ENCODE measurements at regions not wholly inside any gene's neighbourhood (a gene's known extent, or its start where the extent isn't known, plus 50 kb on each side); places are given as distances from the start of the nearest gene placed in this dataset.
"Not testable (repeated sequence)": the region's sequence is repeated elsewhere in the genome, so short reads cannot be mapped to it uniquely, and the experiment has no call there.

DNA sequence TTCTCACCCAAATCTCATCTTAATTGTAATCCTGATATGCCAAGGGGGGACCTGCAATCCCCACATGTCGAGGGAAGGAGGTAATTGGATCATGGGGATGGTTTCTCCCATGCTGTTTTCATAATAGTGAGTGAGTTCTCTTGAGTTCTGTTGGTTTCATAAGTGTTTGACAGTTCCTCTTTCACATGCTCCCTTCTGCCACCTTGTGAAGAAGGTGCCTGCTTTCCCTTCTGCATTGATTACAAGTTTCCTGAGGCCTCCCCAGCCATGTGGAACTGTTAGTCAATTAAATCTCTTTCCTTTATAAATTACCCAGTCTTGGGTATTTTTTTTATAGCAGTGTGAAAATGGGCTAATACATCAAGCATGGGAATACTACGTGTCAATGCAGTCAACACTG, 925.0 kb upstream of the MAN1A1 start:
- Mint-ChIP-seq H3K4me1 (ENCODE audit: low read depth) (no peaks in the 10 kb centered on the region), H3K9me3 (no peaks in the 10 kb centered on the region), H3K36me3 (ENCODE audit: low read depth) (no peaks in the 10 kb centered on the region), H3K4me3 (no peak overlapping the region), H3K27ac (no peak overlapping the region), H3K27me3 (ENCODE audit: low read depth) (no peaks in the 10 kb centered on the region)
- DNase-seq (ENCODE audit: low spot score), result no peak

DNA sequence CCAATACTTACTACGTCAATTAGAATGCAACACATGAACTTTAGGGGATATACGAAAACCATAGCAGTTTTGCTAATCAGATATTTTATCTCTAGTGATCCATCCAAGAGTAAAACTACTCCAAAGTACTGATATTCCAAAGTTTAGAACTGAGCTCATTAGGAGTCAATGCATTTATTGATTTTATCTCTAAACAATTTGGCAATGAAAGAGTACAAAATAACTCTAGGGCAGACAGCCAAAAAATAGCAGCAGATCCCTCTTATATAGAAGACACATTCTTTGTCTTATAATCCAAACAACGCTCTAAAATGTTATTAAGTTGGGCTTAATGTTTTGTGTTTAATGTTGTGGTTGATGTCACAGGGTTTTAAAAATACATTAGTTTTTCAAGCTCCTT, 923.9 kb upstream of the MAN1A1 start:
- no peak for DNase-seq (ENCODE audit: low spot score)
- no peaks in the 10 kb centered on the region for H3K4me1 Mint-ChIP-seq (ENCODE audit: low read depth)
- no peak overlapping the region for H3K27ac Mint-ChIP-seq
- no peaks in the 10 kb centered on the region for H3K36me3 Mint-ChIP-seq (ENCODE audit: low read depth)
- no peaks in the 10 kb centered on the region for H3K27me3 Mint-ChIP-seq (ENCODE audit: low read depth)
- no peaks in the 10 kb centered on the region for H3K9me3 Mint-ChIP-seq
- H3K4me3 Mint-ChIP-seq, result no peak overlapping the region

- Mint-ChIP-seq H3K27ac (no peak overlapping the region), H3K4me1 (ENCODE audit: low read depth) (no peaks in the 10 kb centered on the region), H3K36me3 (ENCODE audit: low read depth) (no peaks in the 10 kb centered on the region), H3K27me3 (ENCODE audit: low read depth) (no peaks in the 10 kb centered on the region), H3K9me3 (no peaks in the 10 kb centered on the region), H3K4me3 (no peak overlapping the region)
- no peak for DNase-seq (ENCODE audit: low spot score)
These were observed 922.5 kb upstream of the MAN1A1 start for GRCh38 chr6:120272038-120272437.

DNA sequence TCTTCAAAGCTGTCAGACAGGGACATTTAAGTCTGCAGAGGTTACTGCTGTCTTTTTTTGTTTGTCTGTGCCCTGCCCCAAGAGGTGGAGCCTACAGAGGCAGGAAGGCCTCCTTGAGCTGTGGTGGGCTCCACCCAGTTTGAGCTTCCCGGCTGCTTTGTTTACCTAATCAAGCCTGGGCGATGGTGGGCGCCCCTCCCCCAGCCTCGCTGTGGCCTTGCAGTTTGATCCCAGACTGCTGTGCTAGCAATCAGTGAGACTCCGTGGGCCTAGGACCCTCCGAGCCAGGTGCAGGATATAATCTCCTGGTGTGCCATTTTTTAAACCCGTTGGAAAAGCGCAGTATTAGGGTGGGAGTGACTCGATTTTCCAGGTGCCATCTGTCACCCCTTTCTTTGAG, 918.7 kb upstream of the MAN1A1 start:
- H3K27me3 Mint-ChIP-seq (ENCODE audit: low read depth); DNase-seq (ENCODE audit: low spot score): not testable (repeated sequence)

GRCh38 chr6:120262354-120262753, 912.8 kb upstream of the MAN1A1 start:
- no peak for DNase-seq (ENCODE audit: low spot score)
- peaks cover 6% of the 10 kb centered on the region for H3K9me3 Mint-ChIP-seq
- no peaks in the 10 kb centered on the region for H3K36me3 Mint-ChIP-seq (ENCODE audit: low read depth)
- H3K4me3 Mint-ChIP-seq, result no peak overlapping the region
- H3K27me3 Mint-ChIP-seq (ENCODE audit: low read depth), result no peaks in the 10 kb centered on the region
- no peak overlapping the region for H3K27ac Mint-ChIP-seq
- no peaks in the 10 kb centered on the region for H3K4me1 Mint-ChIP-seq (ENCODE audit: low read depth)

More for the DNA sequence above, 918.7 kb upstream of the MAN1A1 start:
- not testable (repeated sequence) for H3K4me3 Mint-ChIP-seq; H3K9me3 Mint-ChIP-seq; H3K27ac Mint-ChIP-seq; H3K36me3 Mint-ChIP-seq (ENCODE audit: low read depth); H3K4me1 Mint-ChIP-seq (ENCODE audit: low read depth)

- Mint-ChIP-seq H3K9me3 (peaks cover 6% of the 10 kb centered on the region), H3K27me3 (ENCODE audit: low read depth) (no peaks in the 10 kb centered on the region), H3K4me3 (no peak overlapping the region), H3K36me3 (ENCODE audit: low read depth) (no peaks in the 10 kb centered on the region), H3K27ac (no peak overlapping the region), H3K4me1 (ENCODE audit: low read depth) (no peaks in the 10 kb centered on the region)
- no peak for DNase-seq (ENCODE audit: low spot score)
These were observed 911.1 kb upstream of the MAN1A1 start for GRCh38 chr6:120260636-120261035.

GRCh38 chr6:120254651-120255050, 905.1 kb upstream of the MAN1A1 start:
- Mint-ChIP-seq H3K27ac (no peak overlapping the region), H3K4me1 (ENCODE audit: low read depth) (no peaks in the 10 kb centered on the region), H3K4me3 (no peak overlapping the region), H3K36me3 (ENCODE audit: low read depth) (no peaks in the 10 kb centered on the region), H3K9me3 (no peaks in the 10 kb centered on the region), H3K27me3 (ENCODE audit: low read depth) (no peaks in the 10 kb centered on the region)
- DNase-seq (ENCODE audit: low spot score), result no peak

- no peaks in the 10 kb centered on the region for H3K27me3 Mint-ChIP-seq (ENCODE audit: low read depth)
- no peaks in the 10 kb centered on the region for H3K36me3 Mint-ChIP-seq (ENCODE audit: low read depth)
- H3K9me3 Mint-ChIP-seq, result peaks cover 17% of the 10 kb centered on the region
- no peak for DNase-seq (ENCODE audit: low spot score)
- no peaks in the 10 kb centered on the region for H3K4me1 Mint-ChIP-seq (ENCODE audit: low read depth)
- no peak overlapping the region for H3K4me3 Mint-ChIP-seq
- no peak overlapping the region for H3K27ac Mint-ChIP-seq
These were observed 898.9 kb upstream of the MAN1A1 start for GRCh38 chr6:120248451-120248850.

DNA sequence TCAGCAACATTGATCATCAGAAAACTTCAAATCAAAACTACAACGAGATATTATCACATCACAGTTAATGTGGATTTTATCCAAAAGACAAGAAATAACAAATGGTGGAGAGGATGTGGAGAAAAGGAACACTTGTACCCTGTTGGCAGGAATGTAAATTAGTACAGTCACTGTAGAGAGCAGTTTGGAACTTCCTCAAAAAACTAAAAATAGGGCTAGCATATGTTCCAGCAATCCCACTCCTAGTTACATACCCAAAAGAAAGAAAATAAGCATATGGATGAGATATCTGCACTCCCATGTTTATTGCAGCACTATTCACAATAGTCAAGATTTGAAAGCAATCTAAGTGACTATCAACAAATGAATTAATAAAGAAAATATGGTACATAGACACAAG, 887.7 kb upstream of the MAN1A1 start:
- Mint-ChIP-seq H3K4me3 (no peak overlapping the region), H3K9me3 (peaks cover 16% of the 10 kb centered on the region), H3K27me3 (ENCODE audit: low read depth) (no peaks in the 10 kb centered on the region), H3K36me3 (ENCODE audit: low read depth) (no peaks in the 10 kb centered on the region), H3K4me1 (ENCODE audit: low read depth) (no peaks in the 10 kb centered on the region), H3K27ac (no peak overlapping the region)
- no peak for DNase-seq (ENCODE audit: low spot score)

DNA sequence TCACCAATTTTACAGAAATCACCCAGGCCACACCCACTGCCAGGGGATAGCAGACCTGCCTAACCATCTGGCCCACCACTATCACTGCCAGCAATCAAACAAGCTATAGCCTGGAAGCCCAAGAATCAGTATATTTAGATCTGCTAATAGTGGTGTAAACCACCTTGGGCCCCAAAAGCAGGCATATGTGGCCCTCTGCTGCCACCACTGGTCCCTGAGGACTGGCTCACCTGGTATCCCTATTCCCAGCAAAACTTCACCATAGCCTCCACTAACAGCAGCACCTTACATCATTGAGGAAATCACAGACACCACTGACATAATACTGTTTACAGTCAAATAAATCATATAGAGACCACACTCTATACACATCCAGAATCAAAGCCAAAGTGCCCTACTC, 880.4 kb upstream of the MAN1A1 start:
- Mint-ChIP-seq H3K4me1 (ENCODE audit: low read depth) (no peaks in the 10 kb centered on the region), H3K36me3 (ENCODE audit: low read depth) (no peaks in the 10 kb centered on the region), H3K4me3 (no peak overlapping the region), H3K27me3 (ENCODE audit: low read depth) (no peaks in the 10 kb centered on the region), H3K9me3 (peaks cover 5% of the 10 kb centered on the region), H3K27ac (no peak overlapping the region)
- no peak for DNase-seq (ENCODE audit: low spot score)

DNA sequence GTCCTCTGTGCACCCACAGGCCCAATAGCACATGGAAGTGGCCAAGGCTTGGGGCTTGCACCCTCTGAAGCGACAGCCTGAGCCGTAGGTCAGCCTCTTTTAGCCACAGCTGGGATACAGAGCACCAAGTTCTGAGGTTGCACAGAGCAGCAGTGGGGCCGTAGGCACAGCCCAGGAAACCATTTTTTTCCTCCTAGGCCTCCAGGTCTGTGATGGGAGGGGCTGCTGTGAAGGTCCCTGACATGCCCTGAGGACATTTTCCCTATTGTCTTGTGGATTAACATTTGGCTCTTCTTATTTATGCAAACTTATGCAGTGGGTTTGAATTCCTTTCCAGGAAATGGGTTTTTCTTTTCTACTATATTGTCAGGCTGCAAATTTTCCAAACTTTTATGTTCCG, 878.7 kb upstream of the MAN1A1 start:
- DNase-seq (ENCODE audit: low spot score), result no peak

DNA sequence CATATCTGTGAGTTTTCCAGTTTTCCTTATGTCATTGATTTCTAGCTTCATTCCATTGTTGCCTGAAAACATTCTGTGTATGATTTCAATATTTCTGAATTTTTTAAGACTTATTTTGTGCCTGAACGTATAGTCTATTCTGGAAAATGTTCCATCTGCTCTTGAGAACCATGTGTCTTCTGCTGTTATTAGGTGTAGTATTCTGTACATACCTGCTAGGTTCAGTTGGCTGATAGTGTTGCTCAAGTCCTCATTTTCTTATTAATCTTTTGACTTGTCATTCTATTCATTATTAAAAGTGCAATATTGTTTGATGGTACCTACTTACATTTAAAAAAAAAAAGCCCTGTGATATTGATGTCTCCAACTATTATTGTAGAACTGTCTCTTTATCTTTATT, 869.8 kb upstream of the MAN1A1 start:
- H3K9me3 Mint-ChIP-seq, result no peaks in the 10 kb centered on the region
- no peaks in the 10 kb centered on the region for H3K4me1 Mint-ChIP-seq (ENCODE audit: low read depth)

More for the DNA sequence above, 878.7 kb upstream of the MAN1A1 start:
- Mint-ChIP-seq H3K9me3 (no peaks in the 10 kb centered on the region), H3K36me3 (ENCODE audit: low read depth) (no peaks in the 10 kb centered on the region), H3K27ac (no peak overlapping the region), H3K4me1 (ENCODE audit: low read depth) (no peaks in the 10 kb centered on the region), H3K27me3 (ENCODE audit: low read depth) (no peaks in the 10 kb centered on the region), H3K4me3 (no peak overlapping the region)

GRCh38 chr6:120214088-120214499, 864.5 kb upstream of the MAN1A1 start:
- Mint-ChIP-seq H3K4me3 (no peak overlapping the region), H3K9me3 (no peaks in the 10 kb centered on the region), H3K4me1 (ENCODE audit: low read depth) (no peaks in the 10 kb centered on the region), H3K27me3 (ENCODE audit: low read depth) (no peaks in the 10 kb centered on the region), H3K27ac (no peak overlapping the region), H3K36me3 (ENCODE audit: low read depth) (no peaks in the 10 kb centered on the region)
- no peak for DNase-seq (ENCODE audit: low spot score)

More for the DNA sequence above, 869.8 kb upstream of the MAN1A1 start:
- H3K4me3 Mint-ChIP-seq, result no peak overlapping the region
- H3K36me3 Mint-ChIP-seq (ENCODE audit: low read depth), result no peaks in the 10 kb centered on the region
- no peaks in the 10 kb centered on the region for H3K27me3 Mint-ChIP-seq (ENCODE audit: low read depth)
- no peak for DNase-seq (ENCODE audit: low spot score)
- no peak overlapping the region for H3K27ac Mint-ChIP-seq

DNA sequence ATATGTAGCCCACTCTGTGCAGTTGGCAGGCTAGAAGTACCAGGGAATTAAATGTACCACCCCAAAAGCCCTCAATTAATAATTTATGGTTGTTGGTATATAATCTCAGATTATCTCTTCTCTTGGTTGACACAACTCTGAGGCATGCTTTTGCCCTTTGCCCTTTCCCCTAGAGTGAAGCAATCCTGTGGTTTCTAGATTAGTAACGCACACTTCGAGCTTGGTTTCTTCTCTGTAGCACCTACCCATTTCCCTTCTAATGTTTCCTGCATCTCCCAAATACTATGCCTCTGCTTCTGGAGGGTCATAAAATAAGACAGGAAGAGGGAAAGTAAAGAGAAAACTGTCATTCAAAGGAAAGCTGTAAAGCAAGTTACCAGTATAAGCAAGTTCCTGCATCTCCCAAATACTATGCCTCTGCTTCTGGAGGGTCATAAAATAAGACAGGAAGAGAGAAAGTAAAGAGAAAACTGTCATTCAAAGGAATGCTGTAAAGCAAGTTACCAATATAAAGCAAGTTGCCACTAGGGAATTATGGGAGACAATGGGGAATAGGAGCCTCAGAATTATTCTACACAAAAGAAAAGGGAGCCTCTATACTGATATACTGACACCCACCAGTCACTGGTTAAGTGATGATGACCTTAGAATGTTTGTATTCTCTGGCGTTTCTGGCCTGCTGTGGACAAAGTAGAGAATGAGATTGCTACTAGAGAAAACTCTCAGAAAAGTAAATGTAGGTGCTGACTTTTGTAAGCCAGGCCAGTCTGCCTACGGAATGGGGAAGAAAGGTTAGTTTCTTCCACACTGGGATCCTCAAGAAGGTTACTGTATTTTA, 862.6 kb upstream of the MAN1A1 start:
- H3K4me1 Mint-ChIP-seq (ENCODE audit: low read depth), result no peaks in the 10 kb centered on the region
- H3K36me3 Mint-ChIP-seq (ENCODE audit: low read depth), result no peaks in the 10 kb centered on the region
- no peak overlapping the region for H3K27ac Mint-ChIP-seq
- H3K9me3 Mint-ChIP-seq, result no peaks in the 10 kb centered on the region
- no peak for DNase-seq (ENCODE audit: low spot score)
- H3K27me3 Mint-ChIP-seq (ENCODE audit: low read depth), result no peaks in the 10 kb centered on the region
- H3K4me3 Mint-ChIP-seq, result no peak overlapping the region

DNA sequence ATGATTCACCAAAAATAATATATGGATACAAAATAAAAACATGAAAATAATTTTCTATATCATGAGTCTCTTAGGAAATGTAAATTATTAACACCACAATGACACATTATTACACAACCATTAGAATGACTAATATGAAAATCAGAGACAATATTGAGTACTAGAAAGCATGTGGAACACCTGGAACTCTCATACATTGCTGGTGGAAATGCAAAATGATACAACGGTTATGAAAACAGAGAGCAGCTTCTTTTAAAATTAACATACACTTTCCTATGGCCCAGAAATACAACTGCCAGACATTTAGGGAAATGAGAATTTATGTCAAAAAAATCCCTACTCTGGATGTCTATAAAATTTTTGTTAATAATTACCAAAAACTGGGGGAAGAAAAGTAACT, 853.3 kb upstream of the MAN1A1 start:
- Mint-ChIP-seq H3K4me1 (ENCODE audit: low read depth) (no peaks in the 10 kb centered on the region), H3K27ac (no peak overlapping the region), H3K9me3 (no peaks in the 10 kb centered on the region), H3K36me3 (ENCODE audit: low read depth) (no peaks in the 10 kb centered on the region), H3K27me3 (ENCODE audit: low read depth) (no peaks in the 10 kb centered on the region), H3K4me3 (no peak overlapping the region)
- no peak for DNase-seq (ENCODE audit: low spot score)
